NCI-H82 treated with DMSO at 0.1 percent for 48 hours (cell line): ENCODE measurements at regions not wholly inside any gene's neighbourhood (a gene's known extent, or its start where the extent isn't known, plus 50 kb on each side); places are given as distances from the start of the nearest gene placed in this dataset.
A peak's percentile ranks its signal among the peaks of the same experiment; 100 is the strongest.

Source experiments
- DNase-seq: peaks from one replicate; lab custom pipeline; 2025; ENCODE audit not compliant: unreplicated experiment; lab: John Stamatoyannopoulos, UW

- DNase-seq, result no peak
Observed at GRCh38 chr2:43088143-43089073, 138.0 kb downstream of the ZFP36L2 start.

GRCh38 chr2:43087413-43087812, 139.0 kb downstream of the ZFP36L2 start:
- no peak for DNase-seq

GRCh38 chr2:43086451-43087221, 139.8 kb downstream of the ZFP36L2 start:
- no peak for DNase-seq

GRCh38 chr2:43085929-43086328, 140.5 kb downstream of the ZFP36L2 start:
- DNase-seq, result no peak

GRCh38 chr2:43085505-43085904, 140.9 kb downstream of the ZFP36L2 start:
- DNase-seq, result no peak

GRCh38 chr2:43084699-43085091, 141.7 kb downstream of the ZFP36L2 start:
- no peak for DNase-seq

GRCh38 chr2:43083710-43084698, 142.4 kb downstream of the ZFP36L2 start:
- DNase-seq, result peak; percentile 30

GRCh38 chr2:43082903-43083677, 143.3 kb downstream of the ZFP36L2 start:
- DNase-seq, result no peak

- peak; percentile 13 for DNase-seq
Observed at GRCh38 chr2:43082111-43082894, 144.1 kb downstream of the ZFP36L2 start.

- no peak for DNase-seq
Observed at GRCh38 chr2:43081131-43081765, 145.2 kb downstream of the ZFP36L2 start.

GRCh38 chr2:43080571-43081021, 145.8 kb downstream of the ZFP36L2 start:
- DNase-seq, result no peak

- no peak for DNase-seq
Observed at GRCh38 chr2:43078781-43079755, 147.3 kb downstream of the ZFP36L2 start.

- DNase-seq, result no peak
Observed at GRCh38 chr2:43078301-43078700, 148.1 kb downstream of the ZFP36L2 start.

- no peak for DNase-seq
Observed at GRCh38 chr2:43077876-43078275, 148.5 kb downstream of the ZFP36L2 start.

- DNase-seq, result no peak
Observed at GRCh38 chr2:43076676-43077075, 149.7 kb downstream of the ZFP36L2 start.

GRCh38 chr2:43075811-43076585, 150.4 kb downstream of the ZFP36L2 start:
- DNase-seq, result no peak
